HEK293 (cell line): ENCODE measurements at regions not wholly inside any gene's neighbourhood (a gene's known extent, or its start where the extent isn't known, plus 50 kb on each side); places are given as distances from the start of the nearest gene placed in this dataset.

Experiments used
- CTCF ChIA-PET: fragments of 350-600 bp; formaldehyde crosslinking; extraction: SDS; loops from one replicate; lab custom pipeline; 2021; ENCODE audit warnings: antibody characterized with exemption; lab: Yijun Ruan, JAX
- POLR2A ChIA-PET: fragments of 300-600 bp; formaldehyde crosslinking; extraction: SDS; loops from one replicate; lab custom pipeline; 2020; ENCODE audit warnings: antibody characterized with exemption, inconsistent platforms; lab: Yijun Ruan, JAX
- H3K27ac ChIP-seq: fragments of 200-500 bp; sonication (Bioruptor generic); 2 replicates; pipeline ENCODE4 v1.5.1; 2014; ENCODE audit warnings: low read depth, low read length, control low read depth, inconsistent platforms; ENCODE audit errors: extremely low read depth
- H3K36me3 ChIP-seq, 2 experiments: fragments of 200-500 bp in 1 of 2; sonication (Bioruptor generic) in 1 of 2; 1 replicate in 1 of 2; 2 replicates in 1 of 2; pipeline ENCODE4 v1.5.1; 2014 to 2017; ENCODE audit warnings: inconsistent platforms in 2 of 2, low read length in 2 of 2; ENCODE audit not compliant: control insufficient read depth in 2 of 2, insufficient read depth in 1 of 2
- H3K4me1 ChIP-seq: fragments of 200-500 bp; sonication (Bioruptor generic); 2 replicates; pipeline ENCODE4 v1.5.1; 2014; ENCODE audit warnings: mild to moderate bottlenecking, low read length, inconsistent platforms; ENCODE audit not compliant: control insufficient read depth, insufficient read depth
- H3K4me3 ChIP-seq: 2 replicates; pipeline ENCODE4 v1.5.1; 2011; ENCODE audit warnings: low read depth, mild to moderate bottlenecking, control low read depth, low read length, moderate library complexity
- H3K9me3 ChIP-seq: fragments of 200-500 bp; sonication (Bioruptor generic); 2 replicates; pipeline ENCODE4 v1.5.1; 2014; ENCODE audit warnings: low read depth, low read length, inconsistent platforms; ENCODE audit not compliant: control insufficient read depth, insufficient read depth
- BCL6B ChIP-seq: fragments of 450-650 bp; formaldehyde crosslinking; IDR thresholded peaks from 2 replicates; pipeline ENCODE4 v1.5.1; 2017; ENCODE audit warnings: missing biosample characterization, missing genetic modification characterization
- ELK4 ChIP-seq: IDR thresholded peaks from 2 replicates; pipeline ENCODE4 v1.6.1; 2011; ENCODE audit warnings: mild to moderate bottlenecking, low read depth, low read length, borderline replicate concordance
- PRDM2 ChIP-seq: fragments of 450-650 bp; formaldehyde crosslinking; IDR thresholded peaks from 2 replicates; pipeline ENCODE4 v1.5.1; 2016; ENCODE audit warnings: missing biosample characterization, missing genetic modification characterization, borderline replicate concordance
- PRDM6 ChIP-seq: fragments of 450-650 bp; formaldehyde crosslinking; IDR thresholded peaks from 2 replicates; pipeline ENCODE4 v1.5.1; 2017; ENCODE audit warnings: missing biosample characterization, missing genetic modification characterization
- SP3 ChIP-seq: fragments of 450-650 bp; formaldehyde crosslinking; IDR thresholded peaks from 2 replicates; pipeline ENCODE4 v1.5.1; 2016; ENCODE audit warnings: missing biosample characterization, missing genetic modification characterization
- ZBTB8A ChIP-seq: fragments of 450-650 bp; formaldehyde crosslinking; IDR thresholded peaks from 2 replicates; pipeline ENCODE4 v1.5.1; 2016; ENCODE audit warnings: missing biosample characterization, missing genetic modification characterization
- ZNF19 ChIP-seq: fragments of 450-650 bp; formaldehyde crosslinking; IDR thresholded peaks from 2 replicates; pipeline ENCODE4; 2016; ENCODE audit warnings: missing biosample characterization, missing genetic modification characterization, low read depth
- ZNF2 ChIP-seq: fragments of 450-650 bp; formaldehyde crosslinking; IDR thresholded peaks from 2 replicates; pipeline ENCODE4 v1.5.1; 2016; ENCODE audit warnings: missing biosample characterization, missing genetic modification characterization
- ZNF350 ChIP-seq: fragments of 450-650 bp; formaldehyde crosslinking; IDR thresholded peaks from 2 replicates; pipeline ENCODE4 v1.5.0; 2017; ENCODE audit warnings: missing biosample characterization, mild to moderate bottlenecking, missing genetic modification characterization
- ZNF354C ChIP-seq: fragments of 450-650 bp; formaldehyde crosslinking; IDR thresholded peaks from 2 replicates; pipeline ENCODE4 v1.5.1; 2016; ENCODE audit warnings: missing biosample characterization, missing genetic modification characterization, low read depth, borderline replicate concordance
- ZNF561 ChIP-seq: fragments of 450-650 bp; IDR thresholded peaks from 2 replicates; pipeline ENCODE4 v1.5.1; 2018; ENCODE audit warnings: missing biosample characterization, missing genetic modification characterization, borderline replicate concordance
- ZNF585B ChIP-seq: fragments of 450-650 bp; formaldehyde crosslinking; IDR thresholded peaks from 2 replicates; pipeline ENCODE4 v1.5.1; 2016; ENCODE audit warnings: missing biosample characterization, missing genetic modification characterization
- ZNF626 ChIP-seq: fragments of 450-650 bp; sonication (Bioruptor Pico); formaldehyde crosslinking; IDR thresholded peaks from 2 replicates; pipeline ENCODE4 v1.5.1; 2018; ENCODE audit warnings: missing biosample characterization, missing genetic modification characterization, inconsistent platforms
- ZNF670 ChIP-seq: fragments of 450-650 bp; formaldehyde crosslinking; IDR thresholded peaks from 2 replicates; pipeline ENCODE4 v1.5.1; 2016; ENCODE audit warnings: missing biosample characterization, missing genetic modification characterization, low read depth
- ZNF704 ChIP-seq: fragments of 450-650 bp; formaldehyde crosslinking; IDR thresholded peaks from 2 replicates; pipeline ENCODE4 v1.5.1; 2016; ENCODE audit warnings: missing biosample characterization, missing genetic modification characterization
- ZNF837 ChIP-seq: fragments of 450-650 bp; formaldehyde crosslinking; IDR thresholded peaks from 2 replicates; pipeline ENCODE4 v1.5.1; 2016; ENCODE audit warnings: missing biosample characterization, missing genetic modification characterization
- ZSCAN23 ChIP-seq: fragments of 450-650 bp; formaldehyde crosslinking; IDR thresholded peaks from 2 replicates; pipeline ENCODE4 v1.5.1; 2016; ENCODE audit warnings: missing biosample characterization, missing genetic modification characterization

GRCh38 chr4:89537281-89537680, 229.7 kb upstream of the GPRIN3 start:
- Histone ChIP-seq H3K36me3 (no peaks in the 10 kb centered on the region), H3K27ac (no peak overlapping the region), H3K4me1 (0 out of 2 replicates have a peak, but pooled peaks cover 3% of the 10 kb centered on the region), H3K9me3 (no peaks in the 10 kb centered on the region), H3K4me3 (no peak overlapping the region)
- CTCF ChIA-PET: no interaction called here
- no peak for TF ChIP-seq ZNF561 (tag by site-specific recombination)
- TF ChIP-seq ZNF19 (tag by site-specific recombination): no peak
- no peak for TF ChIP-seq ZNF354C (tag by site-specific recombination)
- TF ChIP-seq ELK4: no peak
- no peak for TF ChIP-seq ZNF585B (tag by site-specific recombination)
- TF ChIP-seq ZSCAN23 (tag by site-specific recombination): no peak
- no peak for TF ChIP-seq ZBTB8A (tag by site-specific recombination)
- POLR2A ChIA-PET: no interaction called here

GRCh38 chr4:89535251-89535650, 227.7 kb upstream of the GPRIN3 start:
- no peak overlapping the region for H3K27ac ChIP-seq
- H3K9me3 ChIP-seq: no peaks in the 10 kb centered on the region
- H3K4me3 ChIP-seq: no peak overlapping the region
- H3K4me1 ChIP-seq: 0 out of 2 replicates have a peak, but pooled peaks cover 3% of the 10 kb centered on the region
- ChIA-PET POLR2A (no interaction called here), CTCF (no interaction called here)
- TF ChIP-seq ZNF704 (tag by site-specific recombination) (no peak), ZNF2 (no peak), PRDM6 (tag by site-specific recombination) (no peak), ZNF626 (tag by site-specific recombination) (no peak), ZNF837 (tag by site-specific recombination) (no peak)
- no peaks in the 10 kb centered on the region for H3K36me3 ChIP-seq

GRCh38 chr4:89534356-89534755, 226.8 kb upstream of the GPRIN3 start:
- Histone ChIP-seq H3K36me3 (no peaks in the 10 kb centered on the region), H3K4me1 (0 out of 2 replicates have a peak, but pooled peaks cover 3% of the 10 kb centered on the region), H3K4me3 (no peak overlapping the region), H3K9me3 (no peaks in the 10 kb centered on the region), H3K27ac (no peak overlapping the region)
- ChIA-PET POLR2A (no interaction called here), CTCF (no interaction called here)
- no peak for TF ChIP-seq SP3
- no peak for TF ChIP-seq ZNF350 (tag by site-specific recombination)
- TF ChIP-seq PRDM2 (tag by site-specific recombination): no peak
- no peak for TF ChIP-seq ZNF670 (tag by site-specific recombination)
- no peak for TF ChIP-seq BCL6B (tag by site-specific recombination)
